IMR-90 (cell line): ENCODE measurements at regions not wholly inside any gene's neighbourhood (a gene's known extent, or its start where the extent isn't known, plus 50 kb on each side); places are given as distances from the start of the nearest gene placed in this dataset.

Source experiments
- ATAC-seq: fragments of 200-7000 bp; cut with Tn5 transposase; 2 replicates; pipeline ENCODE4 v1.9.1; 2020; ENCODE audit warnings: low read depth, mild to moderate bottlenecking, moderate library complexity
- BruUV-seq: library from RNA; stranded (reverse); fragments of 400-500 nt; replicated peaks from 2 replicates; lab custom pipeline; 2021; lab: Mats Ljungman, UMichigan
- CTCF ChIA-PET: fragments of 300-600 bp; formaldehyde crosslinking; extraction: SDS; loops from one replicate; lab custom pipeline; 2021; ENCODE audit warnings: antibody characterized with exemption; lab: Yijun Ruan, JAX
- POLR2A ChIA-PET: fragments of 300-600 bp; sonication (Branson Sonifier 250); formaldehyde crosslinking; loops from one replicate; lab custom pipeline; 2022; ENCODE audit warnings: antibody characterized with exemption; ENCODE audit not compliant: unreplicated experiment; lab: Charles Lee
- DNase-seq: peaks from one replicate; pipeline ENCODE4 v3.0.0; 2013
- H2AFZ ChIP-seq: replicated peaks from 2 replicates; pipeline ENCODE3; 2013; ENCODE audit warnings: low read length, mild to moderate bottlenecking; ENCODE audit not compliant: poor library complexity
- H2AK5ac ChIP-seq: 2 replicates; pipeline ENCODE4 v1.6.1; 2013; ENCODE audit warnings: low read depth, low read length, inconsistent platforms
- H2AK9ac ChIP-seq: replicated peaks from 2 replicates; pipeline ENCODE3; 2013; ENCODE audit warnings: mild to moderate bottlenecking, low read depth, low read length, moderate library complexity; ENCODE audit not compliant: poor library complexity
- H2BK120ac ChIP-seq: 2 replicates; pipeline ENCODE4 v1.6.1; 2013; ENCODE audit warnings: low read depth, low read length, inconsistent platforms
- H2BK15ac ChIP-seq: 3 replicates; pipeline ENCODE4 v1.6.1; 2013; ENCODE audit warnings: low read depth, low read length, inconsistent platforms
- H2BK20ac ChIP-seq: 2 replicates; pipeline ENCODE4 v1.6.1; 2013; ENCODE audit warnings: low read depth, mild to moderate bottlenecking, inconsistent platforms, low read length, moderate library complexity
- H2BK5ac ChIP-seq: 2 replicates; pipeline ENCODE4 v1.6.1; 2013; ENCODE audit warnings: mild to moderate bottlenecking, low read depth, low read length, inconsistent platforms; ENCODE audit not compliant: poor library complexity, severe bottlenecking
- H3K14ac ChIP-seq: replicated peaks from 2 replicates; pipeline ENCODE4 v1.6.1; 2013; ENCODE audit warnings: low read depth, low read length, inconsistent platforms
- H3K18ac ChIP-seq: 2 replicates; pipeline ENCODE4 v1.6.1; 2013; ENCODE audit warnings: low read depth, low read length, control low read depth
- H3K23ac ChIP-seq: 2 replicates; pipeline ENCODE4 v1.6.1; 2013; ENCODE audit warnings: low read depth, low read length, inconsistent platforms
- H3K27ac ChIP-seq: 2 replicates; pipeline ENCODE4 v1.5.1; 2013; ENCODE audit warnings: mild to moderate bottlenecking, control low read depth, low read length; ENCODE audit not compliant: insufficient read depth
- H3K27me3 ChIP-seq: 2 replicates; pipeline ENCODE4 v1.6.1; 2013; ENCODE audit warnings: low read length; ENCODE audit not compliant: control insufficient read depth, insufficient read depth
- H3K36me3 ChIP-seq: 2 replicates; pipeline ENCODE4 v1.6.1; 2013; ENCODE audit warnings: low read length, mixed read lengths; ENCODE audit not compliant: control insufficient read depth, insufficient read depth
- H3K4ac ChIP-seq: 2 replicates; pipeline ENCODE4 v1.6.1; 2013; ENCODE audit warnings: low read depth, low read length, inconsistent platforms
- H3K4me1 ChIP-seq: 2 replicates; pipeline ENCODE4 v1.6.1; 2013; ENCODE audit warnings: low read length, mixed read lengths; ENCODE audit not compliant: control insufficient read depth, insufficient read depth
- H3K4me2 ChIP-seq: 2 replicates; pipeline ENCODE4 v1.6.1; 2013; ENCODE audit warnings: low read depth, mild to moderate bottlenecking, control low read depth, low read length, moderate library complexity
- H3K4me3 ChIP-seq: 2 replicates; pipeline ENCODE4 v1.5.1; 2013; ENCODE audit warnings: low read depth, mild to moderate bottlenecking, control low read depth, low read length, moderate library complexity; ENCODE audit not compliant: insufficient read depth
- H3K56ac ChIP-seq: 2 replicates; pipeline ENCODE4 v1.6.1; 2013; ENCODE audit warnings: low read length, inconsistent platforms; ENCODE audit not compliant: insufficient read depth; ENCODE audit errors: extremely low read depth
- H3K79me1 ChIP-seq, 2 experiments: 2 replicates each; pipeline ENCODE4 v1.6.1; 2013; ENCODE audit warnings: low read length in 2 of 2, inconsistent platforms in 1 of 2, low read depth in 1 of 2
- H3K9ac ChIP-seq: 2 replicates; pipeline ENCODE4 v1.6.1; 2013; ENCODE audit warnings: low read depth, low read length, control low read depth
- H3K9me1 ChIP-seq: 2 replicates; pipeline ENCODE4 v1.6.1; 2013; ENCODE audit warnings: low read length, inconsistent platforms; ENCODE audit not compliant: insufficient read depth
- H3K9me3 ChIP-seq: 2 replicates; pipeline ENCODE4 v1.6.1; 2013; ENCODE audit warnings: low read length; ENCODE audit not compliant: control insufficient read depth, insufficient read depth
- H4K20me1 ChIP-seq: 2 replicates; pipeline ENCODE4 v1.6.1; 2013; ENCODE audit warnings: low read length, inconsistent platforms; ENCODE audit not compliant: insufficient read depth
- H4K5ac ChIP-seq: 2 replicates; pipeline ENCODE4 v1.6.1; 2013; ENCODE audit warnings: mild to moderate bottlenecking, low read depth, low read length, control low read depth
- H4K8ac ChIP-seq, 2 experiments: 2 replicates each; pipeline ENCODE4 v1.6.1; 2013; ENCODE audit warnings: low read depth in 2 of 2, low read length in 2 of 2, control low read depth in 1 of 2, inconsistent platforms in 1 of 2
- H4K91ac ChIP-seq: 2 replicates; pipeline ENCODE4 v1.6.1; 2013; ENCODE audit warnings: low read depth, low read length, inconsistent platforms; ENCODE audit not compliant: insufficient read depth
- CEBPB ChIP-seq: IDR thresholded peaks from 2 replicates; pipeline ENCODE4 v1.6.1; 2012; ENCODE audit warnings: low read depth, low read length, improper control_type of control experiment
- FOS ChIP-seq: fragments of 150-350 bp; IDR thresholded peaks from 2 replicates; pipeline ENCODE4 v1.6.1; 2016; ENCODE audit warnings: low read depth, low read length
- SMC3 ChIP-seq: fragments of 150-350 bp; IDR thresholded peaks from 2 replicates; pipeline ENCODE4 v1.6.1; 2016; ENCODE audit warnings: low read depth, mild to moderate bottlenecking, antibody characterized with exemption, low read length, moderate library complexity
- WGBS, 2 experiments: methylation state at CpG; one replicate each; pipeline versions ENCODE4 v1.1.5 to v1.1.7; 2013; ENCODE audit warnings: missing lambda C conversion rate in 2 of 2; ENCODE audit not compliant: insufficient read length in 1 of 2; ENCODE audit errors: extremely low coverage in 2 of 2; 5-methylcytosine and 5-hydroxymethylcytosine counted together
- dilution Hi-C: fragments of 300-500 bp; cut with HindIII; formaldehyde crosslinking; loops from one replicate; pipeline ENCODE4 v1.14.3; 2018; ENCODE audit warnings: low sequenced_read_pairs; ENCODE audit not compliant: unreplicated experiment
- in situ Hi-C: fragments of 300-500 bp; cut with MboI; formaldehyde crosslinking; loops from 3 replicates; pipeline ENCODE4 v1.14.3; 2019; ENCODE audit warnings: low sequenced_read_pairs, inconsistent platforms, mixed read lengths
- intact Hi-C: fragments of 100-400 bp; cut with micrococcal nuclease; formaldehyde crosslinking; loops from 2 replicates; pipeline ENCODE4 v1.10.0; 2022

DNA sequence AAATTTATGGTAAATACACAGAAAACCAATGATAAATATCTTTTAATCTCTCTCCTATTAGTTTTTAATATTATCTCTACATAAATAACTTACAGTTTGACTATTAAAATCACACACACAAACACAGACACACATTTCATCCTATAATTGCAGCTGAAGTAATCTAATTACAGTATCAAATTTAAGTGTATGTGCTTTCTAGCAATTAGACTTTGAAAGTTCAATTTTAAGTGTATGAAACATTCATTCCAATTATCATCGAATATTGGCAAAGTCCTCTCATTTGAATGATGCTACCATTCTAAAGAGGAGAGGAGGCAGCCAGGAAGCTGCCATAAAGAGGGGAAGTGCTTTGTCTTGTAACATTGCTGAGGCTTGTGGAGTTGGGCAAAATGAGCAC, 221.2 kb upstream of the PABPC4L start:
- H4K91ac ChIP-seq: no peak overlapping the region
- no peak overlapping the region for H3K9ac ChIP-seq
- intact Hi-C loops: no loop called here
- H4K20me1 ChIP-seq: no peaks in the 10 kb centered on the region
- no peaks in the 10 kb centered on the region for H3K79me1 ChIP-seq
- H3K4me2 ChIP-seq: no peak overlapping the region
- no peak overlapping the region for H3K18ac ChIP-seq
- dilution Hi-C loops: no loop called here
- no peak overlapping the region for H3K23ac ChIP-seq
- no peak overlapping the region for H2AFZ ChIP-seq
- no peak overlapping the region for H3K56ac ChIP-seq
- no peak overlapping the region for H2BK5ac ChIP-seq
- no peak overlapping the region for H2BK120ac ChIP-seq
- H3K27ac ChIP-seq: no peak overlapping the region
- in situ Hi-C loops: no loop called here
- ChIA-PET POLR2A (no interaction called here), CTCF (no interaction called here)
- H2BK15ac ChIP-seq: no peak overlapping the region
- DNase-seq (no peak), ATAC-seq (no peak)
- H3K4me1 ChIP-seq: no peaks in the 10 kb centered on the region
- no peak overlapping the region for H4K8ac ChIP-seq
- H3K4me3 ChIP-seq: no peak overlapping the region
- H3K9me3 ChIP-seq: no peaks in the 10 kb centered on the region
- no peak overlapping the region for H2AK5ac ChIP-seq
- BruUV-seq: no TSS peak
- no peak overlapping the region for H2BK20ac ChIP-seq
- H3K9me1 ChIP-seq: no peaks in the 10 kb centered on the region
- no peaks in the 10 kb centered on the region for H3K36me3 ChIP-seq
- H3K27me3 ChIP-seq: no peaks in the 10 kb centered on the region
- no peak for TF ChIP-seq CEBPB
- TF ChIP-seq FOS: no peak
- no peak for TF ChIP-seq SMC3
- H3K14ac ChIP-seq: no peak overlapping the region
- no peak overlapping the region for H2AK9ac ChIP-seq
- no peak overlapping the region for H4K5ac ChIP-seq
- no peak overlapping the region for H3K4ac ChIP-seq
- no CpG with 5 or more reads among the region's 1 CpG for WGBS, 2 experiments
